ENCODE measurements at regions not wholly inside any gene's neighbourhood (a gene's known extent, or its start where the extent isn't known, plus 50 kb on each side); places are given as distances from the start of the nearest gene placed in this dataset.

- TF ChIP-seq, protein P1, sequence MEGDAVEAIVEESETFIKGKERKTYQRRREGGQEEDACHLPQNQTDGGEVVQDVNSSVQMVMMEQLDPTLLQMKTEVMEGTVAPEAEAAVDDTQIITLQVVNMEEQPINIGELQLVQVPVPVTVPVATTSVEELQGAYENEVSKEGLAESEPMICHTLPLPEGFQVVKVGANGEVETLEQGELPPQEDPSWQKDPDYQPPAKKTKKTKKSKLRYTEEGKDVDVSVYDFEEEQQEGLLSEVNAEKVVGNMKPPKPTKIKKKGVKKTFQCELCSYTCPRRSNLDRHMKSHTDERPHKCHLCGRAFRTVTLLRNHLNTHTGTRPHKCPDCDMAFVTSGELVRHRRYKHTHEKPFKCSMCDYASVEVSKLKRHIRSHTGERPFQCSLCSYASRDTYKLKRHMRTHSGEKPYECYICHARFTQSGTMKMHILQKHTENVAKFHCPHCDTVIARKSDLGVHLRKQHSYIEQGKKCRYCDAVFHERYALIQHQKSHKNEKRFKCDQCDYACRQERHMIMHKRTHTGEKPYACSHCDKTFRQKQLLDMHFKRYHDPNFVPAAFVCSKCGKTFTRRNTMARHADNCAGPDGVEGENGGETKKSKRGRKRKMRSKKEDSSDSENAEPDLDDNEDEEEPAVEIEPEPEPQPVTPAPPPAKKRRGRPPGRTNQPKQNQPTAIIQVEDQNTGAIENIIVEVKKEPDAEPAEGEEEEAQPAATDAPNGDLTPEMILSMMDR (conservative IDR thresholded peaks at IDR 0.05; ENCODE audit: low read depth, low read length), result no peak
- no peak for TF ChIP-seq EZH2 (IDR thresholded peaks at IDR 0.05; ENCODE audit: low read length, unreplicated experiment)
Measured at GRCh38 chr12:72094490-72094889, 155.8 kb downstream of the TPH2 start.
